CD4-positive, alpha-beta T cell (primary cell): ENCODE measurements at regions not wholly inside any gene's neighbourhood (a gene's known extent, or its start where the extent isn't known, plus 50 kb on each side); places are given as distances from the start of the nearest gene placed in this dataset.

ENCODE experiments used
- ATAC-seq: fragments of 200-7000 bp; cut with Tn5 transposase; one replicate; pipeline ENCODE4 v1.10.0; 2022; ENCODE audit warnings: mild to moderate bottlenecking; ENCODE audit not compliant: poor library complexity
- CTCF ChIA-PET: fragments of 350-600 bp; sonication (Branson Sonifier 250); formaldehyde crosslinking; loops from one replicate; lab custom pipeline; 2021; ENCODE audit warnings: antibody characterized with exemption, inconsistent platforms; lab: Charles Lee
- POLR2A ChIA-PET: fragments of 350-600 bp; sonication (Branson Sonifier 250); formaldehyde crosslinking; loops from one replicate; lab custom pipeline; 2021; ENCODE audit warnings: antibody characterized with exemption, inconsistent platforms; lab: Charles Lee
- DNase-seq, 14 experiments: peaks; one replicate each; pipeline ENCODE4 v3.0.0-alpha.2; 2013 to 2020; ENCODE audit warnings: mixed read lengths in 2 of 14
- H3K27ac ChIP-seq, 2 donors: one replicate each; pipeline versions ENCODE4 v1.5.1 to v1.7.0; 2013; ENCODE audit warnings: low read length in 2 of 2, low read depth in 1 of 2, mild to moderate bottlenecking in 1 of 2
- H3K27me3 ChIP-seq, 2 experiments: 1 replicate in 1 of 2; 2 replicates in 1 of 2; pipeline versions ENCODE4 v1.6.1 to v1.7.0; 2013; ENCODE audit warnings: low read length in 2 of 2, control low read depth in 1 of 2, mild to moderate bottlenecking in 1 of 2, moderate library complexity in 1 of 2; ENCODE audit not compliant: insufficient read depth in 2 of 2, control insufficient read depth in 1 of 2
- H3K36me3 ChIP-seq: one replicate; pipeline ENCODE4 v1.6.1; 2013; ENCODE audit warnings: low read length, control low read depth; ENCODE audit not compliant: insufficient read depth
- H3K4me1 ChIP-seq: one replicate; pipeline ENCODE4 v1.6.1; 2013; ENCODE audit warnings: low read length, control low read depth; ENCODE audit not compliant: insufficient read depth
- H3K4me3 ChIP-seq: one replicate; pipeline ENCODE4 v1.5.1; 2013; ENCODE audit warnings: mild to moderate bottlenecking, low read length, moderate library complexity
- H3K9me3 ChIP-seq, 2 experiments: 1 replicate in 1 of 2; 2 replicates in 1 of 2; pipeline versions ENCODE4 v1.6.1 to v1.7.0; 2013; ENCODE audit warnings: low read length in 2 of 2, mild to moderate bottlenecking in 2 of 2, control low read depth in 1 of 2, moderate library complexity in 1 of 2; ENCODE audit not compliant: control insufficient read depth in 1 of 2, insufficient read depth in 1 of 2
- H3K27ac Mint-ChIP-seq: one replicate; pipeline ENCODE4 v1.8.0; 2020; ENCODE audit warnings: mixed read lengths
- H3K27me3 Mint-ChIP-seq: one replicate; pipeline ENCODE4 v1.8.0; 2021; ENCODE audit warnings: mixed read lengths
- H3K36me3 Mint-ChIP-seq: one replicate; pipeline ENCODE4 v1.8.0; 2021; ENCODE audit warnings: low read depth, mixed read lengths
- H3K4me1 Mint-ChIP-seq: one replicate; pipeline ENCODE4 v1.8.0; 2021; ENCODE audit warnings: low read depth, mixed read lengths
- H3K4me3 Mint-ChIP-seq: one replicate; pipeline ENCODE4 v1.8.0; 2020; ENCODE audit warnings: mild to moderate bottlenecking, mixed read lengths
- H3K9me3 Mint-ChIP-seq: one replicate; pipeline ENCODE4 v1.8.0; 2020; ENCODE audit warnings: mixed read lengths
- intact Hi-C, 2 experiments: fragments of 100-400 bp; cut with DNase I in 1 of 2; cut with micrococcal nuclease in 1 of 2; formaldehyde crosslinking; loops; one replicate each; pipeline versions ENCODE4 v1.15.1 to v1.9.0; 2023 to 2025; cut with DNase I, micrococcal nuclease
- TF ChIP-seq, protein P1 (sequence below): fragments of 200-600 bp; IDR thresholded peaks from one replicate; pipeline ENCODE4 v1.8.0; 2022; ENCODE audit warnings: antibody characterized with exemption, mild to moderate bottlenecking

DNA sequence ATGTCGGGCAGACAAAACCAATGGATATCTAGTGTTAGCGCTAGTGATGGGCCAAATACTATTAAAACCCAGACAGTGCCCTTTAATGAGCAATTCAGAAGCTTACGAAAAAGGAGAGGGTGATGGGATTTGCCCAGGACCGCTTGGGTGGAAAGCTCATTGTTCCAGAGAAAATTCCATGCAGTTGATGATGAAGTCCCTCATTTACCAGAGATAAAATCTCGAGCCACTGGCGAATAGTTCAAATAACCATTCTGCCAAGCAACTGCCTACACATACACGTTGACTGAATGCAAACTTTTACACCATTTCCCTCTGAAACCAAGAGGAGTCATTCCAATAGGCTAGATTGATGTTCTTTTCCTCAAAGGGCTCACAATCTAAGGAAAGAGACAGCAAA, 73.6 kb upstream of the ARL4C start:
- no peak overlapping the region for H3K27ac Mint-ChIP-seq
- ATAC-seq, result no peak
- Histone ChIP-seq H3K27ac (no peak overlapping the region), H3K36me3 (no peaks in the 10 kb centered on the region), H3K27me3 (peaks cover 11 to 12% of the 10 kb centered on the region in 2 experiments), H3K4me1 (no peaks in the 10 kb centered on the region), H3K4me3 (no peak overlapping the region), H3K9me3 (no peaks in the 10 kb centered on the region)
- H3K36me3 Mint-ChIP-seq, result no peaks in the 10 kb centered on the region
- H3K4me3 Mint-ChIP-seq, result no peak overlapping the region
- CTCF ChIA-PET, result no interaction called here
- H3K4me1 Mint-ChIP-seq, result no peaks in the 10 kb centered on the region
- H3K27me3 Mint-ChIP-seq, result peaks cover 44% of the 10 kb centered on the region
- H3K9me3 Mint-ChIP-seq, result no peaks in the 10 kb centered on the region
- POLR2A ChIA-PET, result no interaction called here
- DNase-seq, result no peak
- intact Hi-C loops, result no loop called here
- TF ChIP-seq, protein P1, sequence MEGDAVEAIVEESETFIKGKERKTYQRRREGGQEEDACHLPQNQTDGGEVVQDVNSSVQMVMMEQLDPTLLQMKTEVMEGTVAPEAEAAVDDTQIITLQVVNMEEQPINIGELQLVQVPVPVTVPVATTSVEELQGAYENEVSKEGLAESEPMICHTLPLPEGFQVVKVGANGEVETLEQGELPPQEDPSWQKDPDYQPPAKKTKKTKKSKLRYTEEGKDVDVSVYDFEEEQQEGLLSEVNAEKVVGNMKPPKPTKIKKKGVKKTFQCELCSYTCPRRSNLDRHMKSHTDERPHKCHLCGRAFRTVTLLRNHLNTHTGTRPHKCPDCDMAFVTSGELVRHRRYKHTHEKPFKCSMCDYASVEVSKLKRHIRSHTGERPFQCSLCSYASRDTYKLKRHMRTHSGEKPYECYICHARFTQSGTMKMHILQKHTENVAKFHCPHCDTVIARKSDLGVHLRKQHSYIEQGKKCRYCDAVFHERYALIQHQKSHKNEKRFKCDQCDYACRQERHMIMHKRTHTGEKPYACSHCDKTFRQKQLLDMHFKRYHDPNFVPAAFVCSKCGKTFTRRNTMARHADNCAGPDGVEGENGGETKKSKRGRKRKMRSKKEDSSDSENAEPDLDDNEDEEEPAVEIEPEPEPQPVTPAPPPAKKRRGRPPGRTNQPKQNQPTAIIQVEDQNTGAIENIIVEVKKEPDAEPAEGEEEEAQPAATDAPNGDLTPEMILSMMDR, result no peak

- Mint-ChIP-seq H3K9me3 (no peaks in the 10 kb centered on the region), H3K27ac (no peak overlapping the region), H3K36me3 (no peaks in the 10 kb centered on the region), H3K27me3 (peaks cover 44% of the 10 kb centered on the region), H3K4me3 (no peak overlapping the region), H3K4me1 (no peaks in the 10 kb centered on the region)
- POLR2A ChIA-PET, result no interaction called here
- intact Hi-C loops, result no loop called here
- Histone ChIP-seq H3K27me3 (peaks cover 11 to 12% of the 10 kb centered on the region in 2 experiments), H3K4me1 (no peaks in the 10 kb centered on the region), H3K4me3 (no peak overlapping the region), H3K9me3 (no peaks in the 10 kb centered on the region), H3K27ac (no peak overlapping the region), H3K36me3 (no peaks in the 10 kb centered on the region)
- TF ChIP-seq, protein P1, result no peak
- ATAC-seq (no peak), DNase-seq (no peak)
- CTCF ChIA-PET, result no interaction called here
Observed at GRCh38 chr2:234569776-234570430, 73.0 kb upstream of the ARL4C start.

DNA sequence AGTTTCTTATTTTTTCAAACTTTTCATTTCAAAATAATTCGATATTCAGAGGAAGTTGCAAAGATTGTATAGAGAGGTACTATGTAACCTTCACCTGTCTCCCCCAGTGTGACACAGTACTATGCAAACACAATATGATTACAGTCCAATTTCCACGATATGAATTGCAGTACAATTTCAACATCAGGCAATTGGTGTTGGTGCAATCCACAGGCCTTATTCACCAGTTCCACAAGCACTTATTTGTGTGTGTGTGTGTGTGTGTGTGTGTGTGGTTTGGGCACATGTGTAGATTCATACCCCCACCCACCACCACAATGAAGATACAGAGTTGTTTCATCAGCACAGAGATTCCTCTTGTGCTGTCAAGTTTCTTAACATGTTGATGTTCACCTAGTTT, 69.7 kb upstream of the ARL4C start:
- Histone ChIP-seq H3K4me1 (no peaks in the 10 kb centered on the region), H3K27ac (no peak overlapping the region), H3K9me3 (no peaks in the 10 kb centered on the region), H3K4me3 (no peak overlapping the region), H3K27me3 (peaks cover 3 to 12% of the 10 kb centered on the region in 2 experiments), H3K36me3 (no peaks in the 10 kb centered on the region)
- intact Hi-C loops, result no loop called here
- TF ChIP-seq, protein P1, result no peak
- DNase-seq, result no peak
- Mint-ChIP-seq H3K36me3 (no peaks in the 10 kb centered on the region), H3K4me3 (no peak overlapping the region), H3K4me1 (no peaks in the 10 kb centered on the region), H3K9me3 (no peaks in the 10 kb centered on the region), H3K27me3 (peaks cover 32% of the 10 kb centered on the region), H3K27ac (no peak overlapping the region)
- no peak for ATAC-seq
- ChIA-PET POLR2A (no interaction called here), CTCF (no interaction called here)
